ENCODE measurements at regions not wholly inside any gene's neighbourhood (a gene's known extent, or its start where the extent isn't known, plus 50 kb on each side); places are given as distances from the start of the nearest gene placed in this dataset.
"Not testable (repeated sequence)": the region's sequence is repeated elsewhere in the genome, so short reads cannot be mapped to it uniquely, and the experiment has no call there.

- no peak for DNase-seq
Observed at GRCh38 chr22:22697377-22698117, 53.1 kb downstream of the GGTLC2 start.

- DNase-seq = no peak
Observed at GRCh38 chr22:22698263-22698750, 53.9 kb downstream of the GGTLC2 start.

GRCh38 chr22:22700631-22701030 is 56.2 kb downstream of the GGTLC2 start:
- DNase-seq = no peak

DNA sequence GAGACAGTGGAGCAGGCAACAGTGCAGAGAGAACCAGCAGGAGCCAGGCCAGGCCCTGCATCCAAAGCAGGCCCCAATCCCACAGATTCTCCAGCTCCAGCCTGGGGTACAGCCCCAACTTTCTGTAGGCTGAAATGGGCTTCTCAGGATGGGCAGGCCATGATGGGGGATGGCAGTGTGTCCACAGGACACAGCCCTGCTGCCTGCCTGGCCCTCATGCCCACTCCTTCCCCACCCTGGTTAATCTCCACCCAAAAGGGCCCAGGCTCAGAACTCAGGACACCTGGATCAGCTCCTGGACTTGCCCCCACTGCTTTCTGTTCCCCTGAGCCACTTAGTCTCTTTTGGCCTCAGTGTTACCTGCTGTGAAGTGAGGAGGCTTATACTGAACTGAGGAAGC is 57.1 kb downstream of the GGTLC2 start:
- not testable (repeated sequence) for DNase-seq

DNA sequence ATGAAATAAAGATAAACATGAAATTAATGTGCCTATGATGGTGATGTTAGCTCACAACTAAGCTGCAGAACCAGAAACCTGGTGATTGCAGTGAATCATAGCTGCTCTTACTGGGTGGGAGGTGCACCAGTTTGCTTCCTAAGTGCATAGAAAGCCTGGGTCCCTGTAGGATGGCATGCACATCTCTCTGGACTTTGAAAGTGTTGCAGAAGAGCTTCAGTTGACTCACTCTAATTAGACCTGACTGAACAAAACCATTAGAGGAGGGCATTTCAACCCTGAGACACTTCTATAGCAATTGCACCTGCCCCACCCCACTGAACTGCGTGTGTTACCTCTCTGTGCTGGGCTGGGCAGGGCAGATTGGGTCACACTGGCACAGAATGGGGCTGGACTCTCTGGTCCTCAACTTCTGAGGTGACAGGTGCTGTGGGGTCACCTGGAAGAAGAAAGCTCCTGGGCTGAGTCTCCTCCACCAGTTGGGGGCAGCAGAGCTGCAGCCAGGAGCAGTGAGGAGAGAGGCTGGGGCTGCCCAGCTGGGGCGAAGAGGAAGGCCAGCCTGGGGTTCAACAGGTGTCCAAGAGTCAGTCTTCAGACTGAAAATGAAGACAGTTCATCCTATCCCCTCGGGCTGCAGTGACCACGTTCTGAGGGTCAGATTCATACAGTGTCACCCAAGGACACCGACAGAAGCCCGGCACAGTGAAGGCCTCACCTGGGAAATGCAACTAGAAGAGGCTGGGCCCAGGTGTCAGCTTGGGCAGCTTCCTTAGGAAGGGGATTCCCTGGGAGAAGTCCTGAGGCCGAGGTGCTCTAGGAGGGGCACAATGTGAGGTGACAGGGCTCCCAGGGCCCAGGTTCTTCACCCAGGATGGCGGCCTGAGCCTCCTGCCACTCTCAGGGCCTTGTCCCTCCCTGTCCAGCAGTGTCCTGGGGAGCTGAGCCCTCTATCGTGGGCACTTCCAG is 58.1 kb downstream of the GGTLC2 start:
- peak; percentile 9 for DNase-seq

DNA sequence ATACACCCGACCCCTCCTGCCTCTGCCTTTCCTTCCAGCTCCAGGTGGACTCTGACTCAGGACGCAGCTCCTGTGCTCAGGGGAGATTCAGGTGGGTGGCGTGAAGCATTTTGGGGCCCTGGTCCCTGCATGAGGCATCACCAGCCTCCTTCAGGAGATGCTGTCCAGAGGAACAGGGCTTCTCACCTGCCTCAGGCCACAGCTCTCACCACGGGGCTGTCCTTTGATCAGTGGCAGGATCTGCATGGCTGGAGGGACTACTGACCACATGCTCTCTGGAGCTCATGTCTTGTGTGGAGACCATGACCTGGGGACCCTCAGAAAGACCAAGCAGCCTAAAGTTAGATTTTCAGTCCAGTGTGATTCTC is 58.8 kb downstream of the GGTLC2 start:
- DNase-seq = no peak

- DNase-seq = no peak
Observed at GRCh38 chr22:22703715-22704114, 59.3 kb downstream of the GGTLC2 start.

GRCh38 chr22:22704156-22704946 is 59.9 kb downstream of the GGTLC2 start:
- DNase-seq = no peak

DNA sequence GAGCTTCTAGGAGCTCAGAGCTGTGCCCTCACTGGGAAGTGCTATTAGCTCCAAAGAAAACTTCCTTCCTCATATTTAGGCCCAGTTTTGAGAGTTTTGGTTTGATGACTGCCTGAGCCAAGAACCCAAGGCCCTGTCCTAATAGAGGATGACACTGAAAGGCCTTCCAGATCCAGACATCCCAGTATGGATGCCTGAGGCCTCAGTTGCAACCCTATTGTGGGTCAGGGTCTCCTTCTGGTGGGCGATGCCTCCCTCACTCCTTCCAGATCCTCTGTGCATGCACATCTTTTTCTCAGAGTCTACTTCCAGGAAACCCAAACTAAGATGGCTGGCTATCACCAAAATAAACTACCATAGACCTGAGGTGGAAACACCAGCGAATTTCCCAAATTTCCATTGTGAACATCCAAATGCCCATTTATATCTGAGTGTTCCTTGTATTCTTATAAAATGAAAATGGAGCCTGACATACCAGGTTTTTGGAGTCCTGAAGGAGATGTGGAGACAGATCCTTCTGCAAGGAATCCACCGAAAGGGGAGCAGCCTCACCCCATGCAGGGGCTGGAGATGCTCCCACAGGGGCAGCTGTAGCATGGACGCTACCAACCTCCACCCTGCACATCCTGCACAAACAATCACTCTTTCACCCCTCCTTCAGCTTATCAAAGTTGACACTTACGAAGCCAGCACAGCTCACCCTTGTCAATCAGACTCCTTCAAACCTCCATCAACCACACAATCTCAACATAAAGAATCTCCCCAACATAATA is 61.1 kb downstream of the GGTLC2 start:
- DNase-seq = no peak

DNA sequence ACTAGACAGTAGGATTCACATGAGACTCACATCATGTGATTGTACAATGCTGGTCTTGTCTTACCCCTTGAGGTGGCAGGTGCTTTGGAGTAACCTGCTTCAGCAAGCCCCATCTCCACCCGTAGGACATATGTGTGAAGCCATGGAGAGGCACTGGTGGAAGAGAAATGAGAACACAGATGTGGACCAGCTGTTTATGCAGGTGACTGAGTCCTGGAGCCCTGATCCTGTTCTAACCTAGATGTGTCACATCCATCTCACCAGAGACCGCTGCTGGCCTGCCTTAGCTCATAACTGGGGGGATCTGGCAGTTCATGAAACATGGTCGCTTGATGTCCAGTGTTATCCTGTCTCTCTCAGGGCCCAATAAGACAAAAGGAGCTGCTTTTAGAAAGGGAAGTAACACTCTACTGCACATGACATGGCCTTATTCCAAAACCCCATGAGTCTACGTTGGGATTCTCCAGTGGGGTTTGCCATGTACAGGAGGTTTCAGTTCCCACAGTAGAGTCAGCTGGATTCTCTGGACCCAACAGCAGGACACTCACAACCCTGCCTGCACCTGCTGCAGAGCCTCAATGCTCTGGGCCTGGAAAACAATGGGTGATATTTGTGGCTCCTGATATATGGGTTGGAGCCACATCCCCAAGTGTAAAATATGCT is 62.0 kb downstream of the GGTLC2 start:
- no peak for DNase-seq

DNA sequence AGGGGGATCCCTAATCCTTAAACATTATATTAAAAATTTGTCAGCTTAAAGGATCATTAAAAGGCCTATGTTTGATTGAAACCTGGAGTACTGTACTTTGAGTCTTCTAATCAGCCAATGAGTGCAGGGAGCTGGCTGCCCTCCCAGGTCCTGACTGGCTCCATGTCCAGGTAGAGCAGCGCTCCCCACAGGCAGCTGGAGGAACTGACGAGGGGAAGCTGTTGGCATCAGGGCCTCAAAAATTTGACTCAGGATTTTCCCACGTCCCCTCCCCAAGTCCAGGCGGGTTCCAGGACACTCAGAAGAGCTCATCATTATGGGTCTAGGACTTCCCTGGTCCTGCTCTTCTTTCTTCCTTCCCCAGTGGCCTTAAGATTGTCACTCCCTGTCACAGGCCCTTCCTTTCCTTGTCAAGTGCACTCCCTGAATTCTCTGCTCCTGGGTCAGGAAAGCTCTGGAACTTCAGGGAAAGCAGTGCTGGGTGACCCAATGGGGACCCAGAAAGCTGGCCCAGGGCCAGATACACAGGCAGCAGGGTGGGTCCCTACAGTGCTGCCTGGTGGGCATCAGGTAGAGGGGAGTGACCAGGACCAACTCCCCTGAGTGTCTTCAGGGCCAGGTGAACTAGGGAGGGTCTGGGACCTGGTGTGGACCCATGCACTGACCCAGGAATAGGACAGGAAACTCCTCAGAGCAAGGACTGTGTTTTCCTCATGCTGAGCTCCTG is 65.5 kb downstream of the GGTLC2 start:
- DNase-seq = no peak

DNA sequence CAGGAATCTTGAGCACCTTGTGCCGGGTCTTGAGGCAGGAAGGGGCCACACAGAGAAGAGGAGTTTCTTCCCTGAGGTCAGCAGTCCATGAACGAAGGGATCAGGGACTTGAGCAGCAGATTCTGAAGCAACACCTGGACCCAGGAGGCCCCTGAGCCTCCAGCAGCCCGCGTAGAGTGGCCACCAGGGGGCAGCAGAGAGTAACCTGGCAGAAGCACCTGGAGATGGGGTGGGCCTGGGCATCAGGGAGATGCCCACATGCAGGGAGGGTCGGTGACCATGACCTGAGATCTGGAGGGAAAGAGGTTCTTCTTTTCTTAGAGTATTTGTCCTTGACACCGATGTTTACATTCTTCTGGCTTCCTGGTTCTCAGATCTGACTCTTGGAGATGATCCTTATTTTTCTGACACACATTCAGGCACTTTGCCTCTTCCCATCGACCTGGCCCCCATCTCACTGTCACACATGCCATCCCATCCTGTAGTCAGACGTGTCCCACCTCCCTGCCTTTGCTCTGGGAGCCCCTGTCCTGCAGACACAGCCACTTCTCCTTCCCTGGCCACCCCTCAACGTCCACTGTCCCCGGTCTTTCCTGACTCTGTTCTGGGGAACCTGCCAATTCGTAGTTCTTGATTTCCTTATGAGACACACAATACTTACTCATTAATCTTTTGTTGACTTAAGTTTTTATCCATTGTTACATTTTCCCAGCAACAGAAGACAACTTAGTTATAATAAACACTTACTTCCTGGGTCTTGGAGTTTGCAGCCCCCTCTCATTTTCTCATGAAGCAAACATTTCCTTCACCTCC is 66.5 kb downstream of the GGTLC2 start:
- DNase-seq = peak; percentile 71

DNA sequence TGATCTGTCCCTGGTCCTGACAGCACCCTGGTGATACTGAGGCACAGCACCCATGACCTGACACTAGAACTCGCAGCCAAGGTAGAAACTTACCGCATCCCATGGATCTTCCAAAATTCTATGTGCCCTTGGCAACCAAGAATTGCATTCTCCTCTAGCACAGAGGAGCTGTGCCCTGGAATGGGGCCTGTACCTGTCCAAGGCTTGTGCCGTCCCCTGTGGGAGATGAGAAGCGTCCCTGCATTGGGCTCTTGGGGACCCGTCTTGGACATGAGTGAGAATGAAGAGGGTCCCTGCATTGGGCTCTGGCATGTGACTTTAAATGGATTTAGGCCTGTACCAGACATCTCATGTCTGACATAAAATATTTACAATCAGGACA is 67.1 kb downstream of the GGTLC2 start:
- DNase-seq = no peak

DNA sequence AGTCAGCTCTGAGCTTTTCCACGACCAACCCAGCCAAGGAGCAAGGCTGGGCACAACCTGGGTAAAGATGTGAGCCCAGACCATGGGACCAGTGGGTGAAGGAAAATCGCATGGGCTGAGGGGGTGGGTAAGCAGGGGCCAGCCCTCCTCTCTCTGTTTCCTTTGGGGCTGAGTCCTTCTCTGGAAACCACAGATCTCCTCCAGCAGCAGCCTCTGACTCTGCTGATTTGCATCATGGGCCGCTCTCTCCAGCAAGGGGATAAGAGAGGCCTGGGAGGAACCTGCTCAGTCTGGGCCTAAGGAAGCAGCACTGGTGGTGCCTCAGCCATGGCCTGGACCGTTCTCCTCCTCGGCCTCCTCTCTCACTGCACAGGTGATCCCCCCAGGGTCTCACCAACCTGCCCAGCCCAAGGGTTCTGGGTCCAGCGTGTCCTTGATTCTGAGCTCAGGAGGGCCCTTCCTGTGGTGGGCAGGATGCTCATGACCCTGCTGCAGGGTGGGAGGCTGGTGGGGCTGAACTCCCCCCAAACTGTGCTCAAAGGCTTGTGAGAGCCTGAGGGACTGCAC is 67.8 kb downstream of the GGTLC2 start:
- no peak for DNase-seq

GRCh38 chr22:22712666-22713365 is 68.4 kb downstream of the GGTLC2 start:
- DNase-seq = no peak

- DNase-seq = no peak
Observed at GRCh38 chr22:22713416-22713815, 69.0 kb downstream of the GGTLC2 start.

- no peak for DNase-seq
Observed at GRCh38 chr22:22714600-22715335, 70.4 kb downstream of the GGTLC2 start.

DNA sequence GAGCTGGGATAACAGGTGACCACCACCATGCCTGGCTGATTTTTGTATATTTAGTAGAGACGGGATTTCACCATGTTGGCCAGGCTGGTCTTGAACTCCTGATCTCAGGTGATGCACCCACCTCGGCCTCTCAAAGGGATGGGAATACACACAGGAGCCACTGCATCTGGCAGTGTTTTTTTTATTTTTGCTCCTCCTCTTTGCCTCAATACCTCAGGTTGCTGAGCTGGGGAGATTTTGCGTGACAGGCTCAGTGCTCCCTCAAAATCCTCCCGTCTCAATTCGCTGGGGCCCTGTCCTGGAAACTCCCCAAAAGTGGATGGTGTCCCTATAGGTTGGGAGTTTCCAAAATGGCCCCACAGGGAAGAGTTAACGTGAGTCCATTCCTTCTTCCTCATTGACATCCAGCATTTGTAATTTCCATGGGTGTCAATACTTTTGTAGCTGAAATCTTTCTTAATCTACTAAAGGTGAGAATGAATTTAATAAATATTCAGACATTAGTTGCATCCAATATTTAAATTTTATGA is 71.8 kb downstream of the GGTLC2 start:
- no peak for DNase-seq

Data from CD4-positive, alpha-beta T cell treated with Interleukin-17A for 1 hour (primary cell).